IMR-90 (cell line): ENCODE measurements at regions not wholly inside any gene's neighbourhood (a gene's known extent, or its start where the extent isn't known, plus 50 kb on each side); places are given as distances from the start of the nearest gene placed in this dataset.
A peak's percentile ranks its signal among the peaks of the same experiment; 100 is the strongest.

ENCODE experiments used
- ATAC-seq: fragments of 200-7000 bp; cut with Tn5 transposase; 2 replicates; pipeline ENCODE4 v1.9.1; 2020; ENCODE audit warnings: low read depth, mild to moderate bottlenecking, moderate library complexity
- BruUV-seq: library from RNA; stranded (reverse); fragments of 400-500 nt; replicated peaks from 2 replicates; lab custom pipeline; 2021; lab: Mats Ljungman, UMichigan
- CTCF ChIA-PET: fragments of 300-600 bp; formaldehyde crosslinking; extraction: SDS; loops from one replicate; lab custom pipeline; 2021; ENCODE audit warnings: antibody characterized with exemption; lab: Yijun Ruan, JAX
- POLR2A ChIA-PET: fragments of 300-600 bp; sonication (Branson Sonifier 250); formaldehyde crosslinking; loops from one replicate; lab custom pipeline; 2022; ENCODE audit warnings: antibody characterized with exemption; ENCODE audit not compliant: unreplicated experiment; lab: Charles Lee
- DNase-seq: peaks from one replicate; pipeline ENCODE4 v3.0.0; 2013
- H2AFZ ChIP-seq: replicated peaks from 2 replicates; pipeline ENCODE3; 2013; ENCODE audit warnings: low read length, mild to moderate bottlenecking; ENCODE audit not compliant: poor library complexity
- H2AK5ac ChIP-seq: 2 replicates; pipeline ENCODE4 v1.6.1; 2013; ENCODE audit warnings: low read depth, low read length, inconsistent platforms
- H2AK9ac ChIP-seq: replicated peaks from 2 replicates; pipeline ENCODE3; 2013; ENCODE audit warnings: mild to moderate bottlenecking, low read depth, low read length, moderate library complexity; ENCODE audit not compliant: poor library complexity
- H2BK120ac ChIP-seq: 2 replicates; pipeline ENCODE4 v1.6.1; 2013; ENCODE audit warnings: low read depth, low read length, inconsistent platforms
- H2BK15ac ChIP-seq: 3 replicates; pipeline ENCODE4 v1.6.1; 2013; ENCODE audit warnings: low read depth, low read length, inconsistent platforms
- H2BK20ac ChIP-seq: 2 replicates; pipeline ENCODE4 v1.6.1; 2013; ENCODE audit warnings: low read depth, mild to moderate bottlenecking, inconsistent platforms, low read length, moderate library complexity
- H2BK5ac ChIP-seq: 2 replicates; pipeline ENCODE4 v1.6.1; 2013; ENCODE audit warnings: mild to moderate bottlenecking, low read depth, low read length, inconsistent platforms; ENCODE audit not compliant: poor library complexity, severe bottlenecking
- H3K14ac ChIP-seq: replicated peaks from 2 replicates; pipeline ENCODE4 v1.6.1; 2013; ENCODE audit warnings: low read depth, low read length, inconsistent platforms
- H3K18ac ChIP-seq: 2 replicates; pipeline ENCODE4 v1.6.1; 2013; ENCODE audit warnings: low read depth, low read length, control low read depth
- H3K23ac ChIP-seq: 2 replicates; pipeline ENCODE4 v1.6.1; 2013; ENCODE audit warnings: low read depth, low read length, inconsistent platforms
- H3K27ac ChIP-seq: 2 replicates; pipeline ENCODE4 v1.5.1; 2013; ENCODE audit warnings: mild to moderate bottlenecking, control low read depth, low read length; ENCODE audit not compliant: insufficient read depth
- H3K27me3 ChIP-seq: 2 replicates; pipeline ENCODE4 v1.6.1; 2013; ENCODE audit warnings: low read length; ENCODE audit not compliant: control insufficient read depth, insufficient read depth
- H3K36me3 ChIP-seq: 2 replicates; pipeline ENCODE4 v1.6.1; 2013; ENCODE audit warnings: low read length, mixed read lengths; ENCODE audit not compliant: control insufficient read depth, insufficient read depth
- H3K4ac ChIP-seq: 2 replicates; pipeline ENCODE4 v1.6.1; 2013; ENCODE audit warnings: low read depth, low read length, inconsistent platforms
- H3K4me1 ChIP-seq: 2 replicates; pipeline ENCODE4 v1.6.1; 2013; ENCODE audit warnings: low read length, mixed read lengths; ENCODE audit not compliant: control insufficient read depth, insufficient read depth
- H3K4me2 ChIP-seq: 2 replicates; pipeline ENCODE4 v1.6.1; 2013; ENCODE audit warnings: low read depth, mild to moderate bottlenecking, control low read depth, low read length, moderate library complexity
- H3K4me3 ChIP-seq: 2 replicates; pipeline ENCODE4 v1.5.1; 2013; ENCODE audit warnings: low read depth, mild to moderate bottlenecking, control low read depth, low read length, moderate library complexity; ENCODE audit not compliant: insufficient read depth
- H3K56ac ChIP-seq: 2 replicates; pipeline ENCODE4 v1.6.1; 2013; ENCODE audit warnings: low read length, inconsistent platforms; ENCODE audit not compliant: insufficient read depth; ENCODE audit errors: extremely low read depth
- H3K79me1 ChIP-seq, 2 experiments: 2 replicates each; pipeline ENCODE4 v1.6.1; 2013; ENCODE audit warnings: low read length in 2 of 2, inconsistent platforms in 1 of 2, low read depth in 1 of 2
- H3K9ac ChIP-seq: 2 replicates; pipeline ENCODE4 v1.6.1; 2013; ENCODE audit warnings: low read depth, low read length, control low read depth
- H3K9me1 ChIP-seq: 2 replicates; pipeline ENCODE4 v1.6.1; 2013; ENCODE audit warnings: low read length, inconsistent platforms; ENCODE audit not compliant: insufficient read depth
- H3K9me3 ChIP-seq: 2 replicates; pipeline ENCODE4 v1.6.1; 2013; ENCODE audit warnings: low read length; ENCODE audit not compliant: control insufficient read depth, insufficient read depth
- H4K20me1 ChIP-seq: 2 replicates; pipeline ENCODE4 v1.6.1; 2013; ENCODE audit warnings: low read length, inconsistent platforms; ENCODE audit not compliant: insufficient read depth
- H4K5ac ChIP-seq: 2 replicates; pipeline ENCODE4 v1.6.1; 2013; ENCODE audit warnings: mild to moderate bottlenecking, low read depth, low read length, control low read depth
- H4K8ac ChIP-seq, 2 experiments: 2 replicates each; pipeline ENCODE4 v1.6.1; 2013; ENCODE audit warnings: low read depth in 2 of 2, low read length in 2 of 2, control low read depth in 1 of 2, inconsistent platforms in 1 of 2
- H4K91ac ChIP-seq: 2 replicates; pipeline ENCODE4 v1.6.1; 2013; ENCODE audit warnings: low read depth, low read length, inconsistent platforms; ENCODE audit not compliant: insufficient read depth
- BHLHE40 ChIP-seq: fragments of 150-350 bp; IDR thresholded peaks from 2 replicates; pipeline ENCODE4 v1.6.1; 2016; ENCODE audit warnings: mild to moderate bottlenecking, low read depth, low read length
- CEBPB ChIP-seq: IDR thresholded peaks from 2 replicates; pipeline ENCODE4 v1.6.1; 2012; ENCODE audit warnings: low read depth, low read length, improper control_type of control experiment
- CHD1 ChIP-seq: IDR thresholded peaks from 2 replicates; pipeline ENCODE4 v1.6.1; 2012; ENCODE audit warnings: low read depth, low read length, improper control_type of control experiment
- CTCF ChIP-seq: conservative IDR thresholded peaks from 2 replicates; pipeline ENCODE4 v1.5.1; 2012; ENCODE audit warnings: mild to moderate bottlenecking, low read depth, low read length, improper control_type of control experiment
- ELK1 ChIP-seq: fragments of 150-350 bp; IDR thresholded peaks from 2 replicates; pipeline ENCODE4 v1.6.1; 2016; ENCODE audit warnings: low read depth, mild to moderate bottlenecking, low read length, moderate library complexity, borderline replicate concordance
- FOS ChIP-seq: fragments of 150-350 bp; IDR thresholded peaks from 2 replicates; pipeline ENCODE4 v1.6.1; 2016; ENCODE audit warnings: low read depth, low read length
- MAFK ChIP-seq: IDR thresholded peaks from 2 replicates; pipeline ENCODE4 v1.6.1; 2012; ENCODE audit warnings: low read depth, low read length, improper control_type of control experiment
- POLR2A ChIP-seq: IDR thresholded peaks from 2 replicates; pipeline ENCODE4 v1.6.1; 2012; ENCODE audit warnings: mild to moderate bottlenecking, low read depth, low read length
- RAD21 ChIP-seq: IDR thresholded peaks from 2 replicates; pipeline ENCODE4 v1.6.1; 2012; ENCODE audit warnings: low read length, improper control_type of control experiment
- RCOR1 ChIP-seq: IDR thresholded peaks from 2 replicates; pipeline ENCODE4 v1.6.1; 2012; ENCODE audit warnings: mild to moderate bottlenecking, low read length, improper control_type of control experiment; ENCODE audit not compliant: insufficient replicate concordance
- RFX5 ChIP-seq: IDR thresholded peaks from 2 replicates; pipeline ENCODE4 v1.8.0; 2012; ENCODE audit warnings: low read depth, mild to moderate bottlenecking, low read length, moderate library complexity
- SMC3 ChIP-seq: fragments of 150-350 bp; IDR thresholded peaks from 2 replicates; pipeline ENCODE4 v1.6.1; 2016; ENCODE audit warnings: low read depth, mild to moderate bottlenecking, antibody characterized with exemption, low read length, moderate library complexity
- USF2 ChIP-seq: fragments of 150-350 bp; IDR thresholded peaks from 2 replicates; pipeline ENCODE4 v1.6.1; 2017; ENCODE audit warnings: mild to moderate bottlenecking, antibody characterized with exemption, low read length, low read depth
- WGBS, 2 experiments: methylation state at CpG; one replicate each; pipeline versions ENCODE4 v1.1.5 to v1.1.7; 2013; ENCODE audit warnings: missing lambda C conversion rate in 2 of 2; ENCODE audit not compliant: insufficient read length in 1 of 2; ENCODE audit errors: extremely low coverage in 2 of 2; 5-methylcytosine and 5-hydroxymethylcytosine counted together
- dilution Hi-C: fragments of 300-500 bp; cut with HindIII; formaldehyde crosslinking; loops from one replicate; pipeline ENCODE4 v1.14.3; 2018; ENCODE audit warnings: low sequenced_read_pairs; ENCODE audit not compliant: unreplicated experiment
- in situ Hi-C: fragments of 300-500 bp; cut with MboI; formaldehyde crosslinking; loops from 3 replicates; pipeline ENCODE4 v1.14.3; 2019; ENCODE audit warnings: low sequenced_read_pairs, inconsistent platforms, mixed read lengths
- intact Hi-C: fragments of 100-400 bp; cut with micrococcal nuclease; formaldehyde crosslinking; loops from 2 replicates; pipeline ENCODE4 v1.10.0; 2022

- no CpG with 5 or more reads among the region's 3 CpGs for WGBS, 2 experiments
- Histone ChIP-seq H2AK9ac (no peak overlapping the region), H3K79me1 (no peaks in the 10 kb centered on the region), H4K91ac (no peak overlapping the region), H3K14ac (no peak overlapping the region), H3K9me3 (no peaks in the 10 kb centered on the region), H2BK5ac (no peak overlapping the region), H3K9me1 (no peaks in the 10 kb centered on the region), H3K4me3 (no peak overlapping the region), H3K4me2 (no peak overlapping the region), H3K4ac (no peak overlapping the region), H3K36me3 (no peaks in the 10 kb centered on the region), H2AK5ac (no peak overlapping the region), H4K5ac (no peak overlapping the region), H3K56ac (no peak overlapping the region), H4K8ac (no peak overlapping the region), H3K18ac (no peak overlapping the region), H2AFZ (no peak overlapping the region), H3K23ac (no peak overlapping the region), H2BK15ac (no peak overlapping the region), H2BK20ac (no peak overlapping the region), H2BK120ac (no peak overlapping the region), H3K9ac (no peak overlapping the region), H3K4me1 (no peaks in the 10 kb centered on the region), H3K27me3 (no peaks in the 10 kb centered on the region), H4K20me1 (no peaks in the 10 kb centered on the region), H3K27ac (no peak overlapping the region)
- dilution Hi-C loops (no loop called here), in situ Hi-C loops (no loop called here), intact Hi-C loops (no loop called here)
- ATAC-seq (no peak), DNase-seq (peak; percentile 7)
- ChIA-PET CTCF (interaction anchor here (0.6 kb wide), 2 partner anchors 14 to 1097 kb away, joined by 3 read pairs; no protein-coding TSS in a partner anchor), POLR2A (no interaction called here)
- TF ChIP-seq RFX5 = no peak
- no peak for TF ChIP-seq RAD21
- no peak for TF ChIP-seq USF2
- TF ChIP-seq POLR2A = no peak
- TF ChIP-seq CTCF = no peak
- no peak for TF ChIP-seq BHLHE40
- TF ChIP-seq SMC3 = no peak
- TF ChIP-seq CEBPB = no peak
- no peak for TF ChIP-seq RCOR1
- TF ChIP-seq FOS = no peak
- no peak for TF ChIP-seq MAFK
- no peak for TF ChIP-seq CHD1
- no peak for TF ChIP-seq ELK1
- BruUV-seq = no TSS peak
Measured at GRCh38 chr1:80656641-80657040, 1144.1 kb upstream of the ADGRL2 start.
